ENCODE measurements at regions not wholly inside any gene's neighbourhood (a gene's known extent, or its start where the extent isn't known, plus 50 kb on each side); places are given as distances from the start of the nearest gene placed in this dataset.

DNA sequence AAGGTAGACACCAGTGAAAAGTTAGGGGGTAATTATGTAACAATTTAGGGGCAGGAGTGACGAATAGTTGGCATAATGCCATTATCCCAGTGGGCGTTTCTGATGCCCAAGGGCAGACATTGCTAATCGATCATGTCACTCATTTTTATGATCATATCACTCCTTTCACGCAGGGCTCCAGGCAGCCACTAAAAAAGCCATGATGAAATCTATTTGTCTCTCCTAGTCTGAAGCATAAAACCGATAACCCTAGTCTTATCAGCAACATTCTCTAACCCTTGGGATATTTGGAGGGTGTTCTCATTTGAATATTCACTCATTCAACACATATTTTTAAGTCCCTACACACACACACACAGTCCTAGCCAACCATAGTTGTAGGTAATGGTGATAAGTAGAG, 114.9 kb downstream of the NMUR2 start:
- DNase-seq (ENCODE audit: low read depth in 2 of 2), result no peak
- Histone ChIP-seq H4K20me1 (ENCODE audit: control insufficient read depth, extremely low read depth, insufficient read depth, low read length) (no peaks in the 10 kb centered on the region), H2AFZ (ENCODE audit: low read length) (no peak overlapping the region), H3K4me1 (ENCODE audit: control insufficient read depth, extremely low read depth, insufficient read depth, low read length) (no peaks in the 10 kb centered on the region), H3K4me2 (ENCODE audit: extremely low read depth, insufficient read depth, low read length) (no peak overlapping the region), H3K4me3 (replicated peaks in 1 of 4; ENCODE audit: control extremely low read depth in 1 of 4, insufficient read depth in 1 of 4, low read depth in 3 of 4, low read length in 4 of 4) (no peak overlapping the region), H3K27me3 (ENCODE audit: control insufficient read depth, insufficient read depth, low read length) (no peaks in the 10 kb centered on the region), H3K79me2 (ENCODE audit: control insufficient read depth, insufficient read depth, low read length) (no peaks in the 10 kb centered on the region), H3K9ac (ENCODE audit: insufficient read depth, low read length) (no peak overlapping the region), H3K36me3 (ENCODE audit: control insufficient read depth, insufficient read depth, low read length) (no peaks in the 10 kb centered on the region), H3K9me3 (ENCODE audit: control insufficient read depth, insufficient read depth, low read depth, low read length) (no peaks in the 10 kb centered on the region), H3K27ac (ENCODE audit: insufficient read depth, low read length) (no peak overlapping the region)
- no peak for TF ChIP-seq EZH2 (IDR thresholded peaks at IDR 0.05; ENCODE audit: low read length, missing control alignments)
- TF ChIP-seq, protein P1, sequence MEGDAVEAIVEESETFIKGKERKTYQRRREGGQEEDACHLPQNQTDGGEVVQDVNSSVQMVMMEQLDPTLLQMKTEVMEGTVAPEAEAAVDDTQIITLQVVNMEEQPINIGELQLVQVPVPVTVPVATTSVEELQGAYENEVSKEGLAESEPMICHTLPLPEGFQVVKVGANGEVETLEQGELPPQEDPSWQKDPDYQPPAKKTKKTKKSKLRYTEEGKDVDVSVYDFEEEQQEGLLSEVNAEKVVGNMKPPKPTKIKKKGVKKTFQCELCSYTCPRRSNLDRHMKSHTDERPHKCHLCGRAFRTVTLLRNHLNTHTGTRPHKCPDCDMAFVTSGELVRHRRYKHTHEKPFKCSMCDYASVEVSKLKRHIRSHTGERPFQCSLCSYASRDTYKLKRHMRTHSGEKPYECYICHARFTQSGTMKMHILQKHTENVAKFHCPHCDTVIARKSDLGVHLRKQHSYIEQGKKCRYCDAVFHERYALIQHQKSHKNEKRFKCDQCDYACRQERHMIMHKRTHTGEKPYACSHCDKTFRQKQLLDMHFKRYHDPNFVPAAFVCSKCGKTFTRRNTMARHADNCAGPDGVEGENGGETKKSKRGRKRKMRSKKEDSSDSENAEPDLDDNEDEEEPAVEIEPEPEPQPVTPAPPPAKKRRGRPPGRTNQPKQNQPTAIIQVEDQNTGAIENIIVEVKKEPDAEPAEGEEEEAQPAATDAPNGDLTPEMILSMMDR (conservative IDR thresholded peaks at IDR 0.05 in 1 of 2, IDR thresholded peaks at IDR 0.05 in 1 of 2; ENCODE audit: low read depth in 1 of 2, low read length in 2 of 2), result no peak

DNA sequence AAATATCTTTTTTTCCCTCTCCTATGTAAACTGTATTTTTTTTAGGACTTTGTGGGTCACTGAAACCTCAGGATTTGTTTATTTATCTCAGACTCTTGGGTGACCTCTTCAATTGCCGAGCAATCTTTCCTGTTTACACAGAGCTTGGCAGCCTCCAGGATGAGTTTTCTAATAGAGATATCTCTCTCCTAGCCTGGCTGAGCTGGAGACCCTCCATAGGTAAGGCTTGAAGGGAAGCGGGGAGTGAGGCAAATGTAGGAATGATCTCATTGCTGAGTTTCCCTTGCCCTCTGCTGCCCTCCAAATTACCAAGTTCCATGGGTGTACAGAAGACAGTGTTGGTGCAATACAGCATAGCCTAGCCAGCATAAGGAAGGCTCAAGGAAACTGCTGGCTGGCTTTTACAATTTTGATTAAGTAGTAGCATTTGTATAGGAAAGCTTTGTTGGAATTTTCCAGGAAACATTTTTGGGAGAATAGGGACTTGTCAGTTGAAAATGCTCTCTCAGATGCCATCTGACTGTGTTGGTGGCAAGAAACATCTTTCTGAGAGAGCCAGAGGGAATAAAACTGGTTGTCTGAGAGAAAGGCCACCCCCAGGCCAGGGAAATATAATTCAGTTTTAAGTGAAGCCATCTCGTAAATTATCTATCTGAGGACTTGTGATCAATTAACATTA, 116.0 kb downstream of the NMUR2 start:
- TF ChIP-seq EZH2 (IDR thresholded peaks at IDR 0.05; ENCODE audit: low read length, missing control alignments), result no peak
- TF ChIP-seq, protein P1 (conservative IDR thresholded peaks at IDR 0.05 in 1 of 2, IDR thresholded peaks at IDR 0.05 in 1 of 2; ENCODE audit: low read depth in 1 of 2, low read length in 2 of 2), result no peak
- no peak for DNase-seq (ENCODE audit: low read depth in 2 of 2)
- Histone ChIP-seq H4K20me1 (ENCODE audit: control insufficient read depth, extremely low read depth, insufficient read depth, low read length) (no peaks in the 10 kb centered on the region), H2AFZ (ENCODE audit: low read length) (no peak overlapping the region), H3K27ac (ENCODE audit: insufficient read depth, low read length) (no peak overlapping the region), H3K9ac (ENCODE audit: insufficient read depth, low read length) (no peak overlapping the region), H3K79me2 (ENCODE audit: control insufficient read depth, insufficient read depth, low read length) (no peaks in the 10 kb centered on the region), H3K36me3 (ENCODE audit: control insufficient read depth, insufficient read depth, low read length) (no peaks in the 10 kb centered on the region), H3K9me3 (ENCODE audit: control insufficient read depth, insufficient read depth, low read depth, low read length) (no peaks in the 10 kb centered on the region), H3K4me1 (ENCODE audit: control insufficient read depth, extremely low read depth, insufficient read depth, low read length) (no peaks in the 10 kb centered on the region), H3K27me3 (ENCODE audit: control insufficient read depth, insufficient read depth, low read length) (no peaks in the 10 kb centered on the region), H3K4me3 (replicated peaks in 1 of 4; ENCODE audit: control extremely low read depth in 1 of 4, insufficient read depth in 1 of 4, low read depth in 3 of 4, low read length in 4 of 4) (no peak overlapping the region), H3K4me2 (ENCODE audit: extremely low read depth, insufficient read depth, low read length) (no peak overlapping the region)

- no peaks in the 10 kb centered on the region for H3K4me1 ChIP-seq (ENCODE audit: control insufficient read depth, extremely low read depth, insufficient read depth, low read length)
- H3K4me3 ChIP-seq (replicated peaks in 1 of 4; ENCODE audit: control extremely low read depth in 1 of 4, insufficient read depth in 1 of 4, low read depth in 3 of 4, low read length in 4 of 4), result no peak overlapping the region
Measured at GRCh38 chr5:152288499-152288898, 116.6 kb downstream of the NMUR2 start.

More at GRCh38 chr5:152288499-152288898, 116.6 kb downstream of the NMUR2 start:
- TF ChIP-seq, protein P1 (conservative IDR thresholded peaks at IDR 0.05 in 1 of 2, IDR thresholded peaks at IDR 0.05 in 1 of 2; ENCODE audit: low read depth in 1 of 2, low read length in 2 of 2), result no peak
- TF ChIP-seq EZH2 (IDR thresholded peaks at IDR 0.05; ENCODE audit: low read length, missing control alignments), result no peak
- Histone ChIP-seq H4K20me1 (ENCODE audit: control insufficient read depth, extremely low read depth, insufficient read depth, low read length) (no peaks in the 10 kb centered on the region), H3K9ac (ENCODE audit: insufficient read depth, low read length) (no peak overlapping the region), H3K4me2 (ENCODE audit: extremely low read depth, insufficient read depth, low read length) (no peak overlapping the region), H3K27me3 (ENCODE audit: control insufficient read depth, insufficient read depth, low read length) (no peaks in the 10 kb centered on the region), H3K36me3 (ENCODE audit: control insufficient read depth, insufficient read depth, low read length) (no peaks in the 10 kb centered on the region), H3K9me3 (ENCODE audit: control insufficient read depth, insufficient read depth, low read depth, low read length) (no peaks in the 10 kb centered on the region), H3K27ac (ENCODE audit: insufficient read depth, low read length) (no peak overlapping the region), H2AFZ (ENCODE audit: low read length) (no peak overlapping the region), H3K79me2 (ENCODE audit: control insufficient read depth, insufficient read depth, low read length) (no peaks in the 10 kb centered on the region)
- DNase-seq (ENCODE audit: low read depth in 2 of 2), result no peak

Measured in fibroblast of lung (primary cell).